HL-60 (cell line): ENCODE measurements at regions not wholly inside any gene's neighbourhood (a gene's known extent, or its start where the extent isn't known, plus 50 kb on each side); places are given as distances from the start of the nearest gene placed in this dataset.
"Not testable (repeated sequence)": the region's sequence is repeated elsewhere in the genome, so short reads cannot be mapped to it uniquely, and the experiment has no call there.

Experiments
- DNase-seq, 2 experiments: peaks; one replicate each; pipeline ENCODE4 v3.0.0-alpha.2; 2010 to 2020; ENCODE audit warnings: low read depth in 1 of 2, low spot score in 1 of 2
- H3K27ac ChIP-seq: fragments of 250-450 bp; sonication (Bioruptor Pico); replicated peaks from 2 replicates; pipeline ENCODE4 v1.5.1; 2020; ENCODE audit warnings: mild to moderate bottlenecking, moderate library complexity
- H3K27me3 ChIP-seq: fragments of 250-450 bp; sonication (Bioruptor Pico); 2 replicates; pipeline ENCODE4 v1.5.1; 2021; ENCODE audit warnings: mild to moderate bottlenecking, moderate library complexity; ENCODE audit not compliant: insufficient read depth, poor library complexity, severe bottlenecking
- H3K4me3 ChIP-seq: replicated peaks from 2 replicates; pipeline ENCODE4 v1.5.1; 2011; ENCODE audit warnings: mild to moderate bottlenecking, control low read depth, low read length; ENCODE audit not compliant: insufficient read depth
- GABPA ChIP-seq: IDR thresholded peaks from 2 replicates; pipeline ENCODE4 v1.6.1; 2012; ENCODE audit warnings: low read depth
- POLR2AphosphoS5 ChIP-seq: IDR thresholded peaks from 2 replicates; pipeline ENCODE4 v1.6.1; 2012; ENCODE audit warnings: low read depth
- SPI1 ChIP-seq: IDR thresholded peaks from 2 replicates; pipeline ENCODE4 v1.6.1; 2012; ENCODE audit warnings: low read depth, mild to moderate bottlenecking, borderline replicate concordance
- TF ChIP-seq, protein P1 (sequence below): IDR thresholded peaks from one replicate; pipeline ENCODE4 v1.5.1; 2011; ENCODE audit warnings: low read length, control low read depth, inconsistent platforms; ENCODE audit not compliant: insufficient read depth
- TF ChIP-seq, protein P2 (sequence below): IDR thresholded peaks from 2 replicates; pipeline ENCODE4 v1.6.1; 2012; ENCODE audit warnings: low read depth; ENCODE audit not compliant: insufficient replicate concordance

DNA sequence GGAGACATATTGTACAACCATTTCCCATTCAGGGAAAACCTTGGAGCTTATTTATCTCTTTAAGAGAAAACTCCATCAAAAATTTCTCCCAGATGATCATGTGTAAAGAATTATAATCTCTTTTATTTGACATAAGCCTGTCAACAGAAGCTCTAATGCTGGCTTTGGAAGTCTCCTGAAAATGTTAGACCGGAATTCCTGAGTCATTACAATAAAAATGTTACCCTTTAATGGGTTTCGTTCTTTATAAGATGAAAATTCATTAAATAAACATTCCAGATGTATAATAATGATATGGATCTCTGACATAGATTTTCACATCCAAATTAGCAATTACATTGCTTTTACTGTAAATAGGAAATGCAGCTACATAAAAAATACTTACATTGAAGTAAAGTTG is 1036.4 kb downstream of the EFNA5 start:
- TF ChIP-seq, protein P1, sequence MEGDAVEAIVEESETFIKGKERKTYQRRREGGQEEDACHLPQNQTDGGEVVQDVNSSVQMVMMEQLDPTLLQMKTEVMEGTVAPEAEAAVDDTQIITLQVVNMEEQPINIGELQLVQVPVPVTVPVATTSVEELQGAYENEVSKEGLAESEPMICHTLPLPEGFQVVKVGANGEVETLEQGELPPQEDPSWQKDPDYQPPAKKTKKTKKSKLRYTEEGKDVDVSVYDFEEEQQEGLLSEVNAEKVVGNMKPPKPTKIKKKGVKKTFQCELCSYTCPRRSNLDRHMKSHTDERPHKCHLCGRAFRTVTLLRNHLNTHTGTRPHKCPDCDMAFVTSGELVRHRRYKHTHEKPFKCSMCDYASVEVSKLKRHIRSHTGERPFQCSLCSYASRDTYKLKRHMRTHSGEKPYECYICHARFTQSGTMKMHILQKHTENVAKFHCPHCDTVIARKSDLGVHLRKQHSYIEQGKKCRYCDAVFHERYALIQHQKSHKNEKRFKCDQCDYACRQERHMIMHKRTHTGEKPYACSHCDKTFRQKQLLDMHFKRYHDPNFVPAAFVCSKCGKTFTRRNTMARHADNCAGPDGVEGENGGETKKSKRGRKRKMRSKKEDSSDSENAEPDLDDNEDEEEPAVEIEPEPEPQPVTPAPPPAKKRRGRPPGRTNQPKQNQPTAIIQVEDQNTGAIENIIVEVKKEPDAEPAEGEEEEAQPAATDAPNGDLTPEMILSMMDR, result no peak
- TF ChIP-seq POLR2AphosphoS5 (no peak), SPI1 (no peak), GABPA (no peak)
- TF ChIP-seq, protein P2, sequence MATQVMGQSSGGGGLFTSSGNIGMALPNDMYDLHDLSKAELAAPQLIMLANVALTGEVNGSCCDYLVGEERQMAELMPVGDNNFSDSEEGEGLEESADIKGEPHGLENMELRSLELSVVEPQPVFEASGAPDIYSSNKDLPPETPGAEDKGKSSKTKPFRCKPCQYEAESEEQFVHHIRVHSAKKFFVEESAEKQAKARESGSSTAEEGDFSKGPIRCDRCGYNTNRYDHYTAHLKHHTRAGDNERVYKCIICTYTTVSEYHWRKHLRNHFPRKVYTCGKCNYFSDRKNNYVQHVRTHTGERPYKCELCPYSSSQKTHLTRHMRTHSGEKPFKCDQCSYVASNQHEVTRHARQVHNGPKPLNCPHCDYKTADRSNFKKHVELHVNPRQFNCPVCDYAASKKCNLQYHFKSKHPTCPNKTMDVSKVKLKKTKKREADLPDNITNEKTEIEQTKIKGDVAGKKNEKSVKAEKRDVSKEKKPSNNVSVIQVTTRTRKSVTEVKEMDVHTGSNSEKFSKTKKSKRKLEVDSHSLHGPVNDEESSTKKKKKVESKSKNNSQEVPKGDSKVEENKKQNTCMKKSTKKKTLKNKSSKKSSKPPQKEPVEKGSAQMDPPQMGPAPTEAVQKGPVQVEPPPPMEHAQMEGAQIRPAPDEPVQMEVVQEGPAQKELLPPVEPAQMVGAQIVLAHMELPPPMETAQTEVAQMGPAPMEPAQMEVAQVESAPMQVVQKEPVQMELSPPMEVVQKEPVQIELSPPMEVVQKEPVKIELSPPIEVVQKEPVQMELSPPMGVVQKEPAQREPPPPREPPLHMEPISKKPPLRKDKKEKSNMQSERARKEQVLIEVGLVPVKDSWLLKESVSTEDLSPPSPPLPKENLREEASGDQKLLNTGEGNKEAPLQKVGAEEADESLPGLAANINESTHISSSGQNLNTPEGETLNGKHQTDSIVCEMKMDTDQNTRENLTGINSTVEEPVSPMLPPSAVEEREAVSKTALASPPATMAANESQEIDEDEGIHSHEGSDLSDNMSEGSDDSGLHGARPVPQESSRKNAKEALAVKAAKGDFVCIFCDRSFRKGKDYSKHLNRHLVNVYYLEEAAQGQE, result no peak
- H3K27ac ChIP-seq, result no peak overlapping the region
- no peak for DNase-seq
- no peak overlapping the region for H3K4me3 ChIP-seq
- H3K27me3 ChIP-seq, result no peaks in the 10 kb centered on the region

DNA sequence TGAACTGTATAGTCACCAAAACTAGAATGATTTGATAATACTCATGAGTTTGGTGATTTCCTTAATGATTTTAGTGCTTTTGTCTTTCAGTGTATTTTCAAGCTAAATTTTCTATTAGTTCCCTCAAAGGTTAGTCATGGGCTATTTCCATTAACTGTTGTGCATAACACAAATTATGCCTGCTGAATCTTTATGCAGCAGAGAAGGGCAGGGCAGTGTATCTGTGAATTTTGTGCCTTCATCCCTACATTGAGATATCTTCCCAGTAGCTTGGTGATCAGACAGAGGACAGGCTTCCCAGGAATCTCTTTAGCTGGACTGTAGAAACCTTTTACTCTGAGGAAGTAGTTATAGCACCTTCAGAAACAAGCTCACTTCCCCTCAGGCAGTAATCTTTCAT is 1036.9 kb downstream of the EFNA5 start:
- no peak for DNase-seq
- no peak overlapping the region for H3K4me3 ChIP-seq
- TF ChIP-seq SPI1 (no peak), POLR2AphosphoS5 (no peak), GABPA (no peak)
- TF ChIP-seq, protein P1, result no peak
- TF ChIP-seq, protein P2, result no peak
- no peaks in the 10 kb centered on the region for H3K27me3 ChIP-seq
- no peak overlapping the region for H3K27ac ChIP-seq

DNA sequence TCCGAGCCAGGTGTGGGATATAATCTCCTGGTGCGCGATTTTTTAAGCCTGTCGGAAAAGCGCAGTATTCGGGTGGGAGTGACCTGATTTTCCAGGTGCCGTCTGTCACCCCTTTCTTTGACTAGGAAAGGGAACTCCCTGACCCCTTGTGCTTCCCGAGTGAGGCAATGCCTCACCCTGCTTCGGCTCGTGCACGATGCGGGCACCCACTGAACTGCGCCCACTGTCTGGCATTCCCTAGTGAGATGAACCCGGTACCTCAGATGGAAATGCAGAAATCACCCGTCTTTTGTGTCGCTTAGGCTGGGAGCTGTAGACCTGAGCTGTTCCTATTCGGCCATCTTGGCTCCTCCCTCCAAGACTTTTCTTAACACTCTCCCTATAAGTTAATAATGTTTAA is 1042.3 kb downstream of the EFNA5 start:
- H3K27ac ChIP-seq, DNase-seq, H3K27me3 ChIP-seq, H3K4me3 ChIP-seq: not testable (repeated sequence)

DNA sequence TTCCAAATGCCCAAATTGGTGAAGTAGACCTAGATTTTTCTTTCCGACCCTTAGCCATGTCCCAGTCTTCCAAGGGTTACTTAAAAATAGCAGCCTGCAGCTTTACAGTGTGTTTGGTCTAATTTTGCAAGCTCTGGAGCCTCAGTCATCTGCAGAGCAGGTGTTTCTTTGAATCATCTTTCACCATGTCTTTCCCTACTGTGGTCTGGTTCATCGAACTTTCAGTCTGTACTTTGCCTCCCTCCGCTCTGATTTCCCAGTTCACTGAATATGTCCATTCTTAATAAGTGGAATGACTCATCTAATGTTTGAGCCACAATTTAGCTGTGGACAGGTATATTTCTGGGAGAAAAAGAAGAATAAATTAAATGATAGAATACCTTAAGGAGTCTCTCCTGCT is 1060.7 kb downstream of the EFNA5 start:
- DNase-seq, result no peak
- TF ChIP-seq POLR2AphosphoS5, result no peak
- TF ChIP-seq, protein P1, result no peak
- TF ChIP-seq GABPA, result no peak
- TF ChIP-seq, protein P2, result no peak
- no peak for TF ChIP-seq SPI1
- H3K4me3 ChIP-seq, result no peak overlapping the region
- no peaks in the 10 kb centered on the region for H3K27me3 ChIP-seq
- H3K27ac ChIP-seq, result no peak overlapping the region
